Endometrial microvascular endothelial cells (primary cell): ENCODE measurements at regions not wholly inside any gene's neighbourhood (a gene's known extent, or its start where the extent isn't known, plus 50 kb on each side); places are given as distances from the start of the nearest gene placed in this dataset.
"Not testable (repeated sequence)": the region's sequence is repeated elsewhere in the genome, so short reads cannot be mapped to it uniquely, and the experiment has no call there.

Experiments
- in situ Hi-C: cut with HindIII; loops from 2 replicates; pipeline ENCODE4 v1.10.0; 2017; ENCODE audit warnings: low sequenced_read_pairs, low pct_unique_long_range_greater_than_20kb; ENCODE audit errors: inconsistent ontology term

DNA sequence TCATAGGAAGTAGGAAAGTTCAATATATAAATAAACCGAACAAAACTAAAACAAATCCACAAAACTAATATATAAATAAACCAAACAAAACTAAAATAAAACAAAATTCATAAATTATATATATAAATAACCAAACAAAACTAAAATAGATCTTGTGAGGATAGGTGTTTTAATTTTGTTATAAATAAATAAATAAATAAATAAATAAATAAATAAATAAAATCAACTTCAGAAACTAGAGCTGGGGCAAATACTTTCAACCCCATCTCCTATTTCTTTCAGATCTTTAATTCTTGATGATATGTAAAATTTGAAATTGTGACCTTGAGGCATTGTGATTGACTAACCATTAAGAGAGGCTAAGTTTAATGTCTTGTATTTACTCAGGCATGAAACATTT is 416.1 kb downstream of the SAMD5 start:
- in situ Hi-C loops = no loop called here

DNA sequence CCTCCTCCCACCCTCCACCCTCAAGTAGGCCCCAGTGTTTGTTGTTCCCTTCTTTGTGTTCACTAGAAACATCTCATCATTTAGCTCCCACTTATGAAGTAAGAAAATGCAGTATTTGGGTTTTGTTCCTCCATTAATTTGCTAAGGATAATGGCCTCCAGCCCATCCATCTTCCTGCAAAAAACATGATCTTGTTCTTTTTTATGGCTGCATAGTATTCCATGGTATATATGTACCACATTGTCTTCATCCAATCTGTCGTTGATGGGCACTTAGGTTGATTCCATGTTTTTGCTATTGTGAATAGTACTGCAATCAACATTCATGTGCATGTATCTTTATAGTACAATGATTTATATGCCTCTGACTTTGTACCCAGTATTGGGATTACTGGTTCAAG is 416.8 kb upstream of the SASH1 start:
- in situ Hi-C loops = no loop called here

DNA sequence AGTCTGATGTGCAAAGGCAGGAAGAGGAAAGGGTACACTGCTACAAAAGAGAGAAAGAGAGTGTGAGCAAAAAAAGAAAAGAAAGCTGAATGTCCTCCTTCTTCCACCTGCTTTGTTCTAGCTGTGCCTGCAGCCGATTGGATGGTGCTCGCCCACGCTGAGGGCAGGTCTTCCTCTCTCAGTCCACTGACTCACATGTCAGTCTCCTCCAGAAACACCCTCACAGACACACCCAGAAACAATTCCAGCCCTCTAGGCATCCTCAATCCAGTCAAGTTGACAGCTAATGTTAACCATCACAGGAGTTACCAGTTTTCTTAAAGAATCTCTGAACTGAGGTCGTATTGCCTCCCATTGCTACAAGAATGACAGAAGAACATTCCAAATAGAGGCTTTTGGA is 411.9 kb upstream of the SASH1 start:
- in situ Hi-C loops = no loop called here

DNA sequence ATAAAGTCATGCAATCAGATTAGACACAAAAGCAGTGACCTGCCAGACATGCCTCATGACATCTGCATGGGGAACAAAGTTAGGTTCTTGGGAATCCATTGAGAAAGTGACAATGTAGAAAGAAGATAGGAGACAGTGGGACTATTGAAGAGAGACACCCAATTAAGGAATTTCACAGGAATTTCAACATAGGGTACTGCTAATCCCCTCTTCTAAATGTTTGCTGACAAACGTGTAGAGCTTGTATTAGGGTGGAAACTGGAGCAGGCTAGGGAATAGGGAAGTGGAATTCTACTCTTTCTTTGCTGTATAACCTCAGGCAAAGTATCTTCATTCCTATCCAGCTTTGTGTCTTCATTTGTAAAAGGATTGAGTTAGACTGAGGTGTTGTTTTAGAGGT is 409.4 kb upstream of the SASH1 start:
- in situ Hi-C loops = no loop called here

DNA sequence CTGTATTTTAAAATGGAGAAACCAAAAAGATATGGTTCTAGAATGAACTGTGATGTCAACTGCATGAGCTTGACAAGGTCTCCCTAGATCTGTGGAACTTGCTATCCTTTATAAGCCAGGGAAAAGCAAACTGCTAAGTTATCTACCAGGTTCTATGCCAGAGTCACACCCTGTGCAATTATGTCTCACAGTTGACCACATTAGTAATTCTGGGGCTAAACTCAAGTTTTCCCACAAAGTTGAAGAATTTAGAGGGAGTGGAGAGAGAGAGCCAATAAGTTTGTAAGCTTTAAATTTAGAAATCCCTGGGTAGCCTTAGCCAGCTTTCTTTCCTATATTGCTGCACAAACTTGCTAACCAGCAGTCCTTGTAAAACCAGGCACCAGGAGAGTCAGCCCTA is 407.0 kb upstream of the SASH1 start:
- in situ Hi-C loops = no loop called here

DNA sequence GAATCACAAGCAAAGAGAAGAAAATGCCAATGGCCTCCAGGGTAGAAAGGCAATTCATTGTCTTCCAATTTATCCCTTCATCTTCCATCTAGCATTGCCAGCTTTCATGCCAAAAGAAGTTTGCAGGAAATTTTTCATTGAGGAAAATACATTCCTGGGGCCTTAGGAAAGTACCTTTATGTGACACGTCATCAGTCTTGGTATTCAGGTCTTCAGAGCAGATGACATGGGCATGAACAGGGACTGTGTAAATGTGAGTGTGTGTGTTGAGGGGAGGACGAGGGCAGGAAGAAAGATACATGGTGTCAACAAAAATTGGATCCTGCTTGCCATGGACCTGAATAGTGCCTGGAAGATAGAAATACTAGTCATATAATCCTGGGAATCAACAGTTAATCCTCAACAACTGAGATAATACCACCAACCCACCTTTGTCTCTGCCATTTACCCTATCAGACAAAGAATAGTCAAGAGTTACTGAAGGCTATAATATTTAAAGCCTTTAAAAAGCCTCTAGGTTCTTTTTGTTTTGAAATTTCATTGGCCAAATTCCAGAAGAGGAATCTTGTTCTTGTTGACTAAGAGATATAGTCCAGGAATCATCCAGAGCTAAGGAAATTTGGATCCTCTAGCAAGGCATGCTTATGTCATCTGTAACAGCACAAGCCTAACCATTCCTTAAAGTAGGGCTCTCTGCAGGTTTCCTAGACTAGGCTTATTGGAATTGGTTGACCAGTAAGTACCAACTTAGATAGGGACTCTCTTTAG is 405.8 kb upstream of the SASH1 start:
- in situ Hi-C loops = no loop called here

DNA sequence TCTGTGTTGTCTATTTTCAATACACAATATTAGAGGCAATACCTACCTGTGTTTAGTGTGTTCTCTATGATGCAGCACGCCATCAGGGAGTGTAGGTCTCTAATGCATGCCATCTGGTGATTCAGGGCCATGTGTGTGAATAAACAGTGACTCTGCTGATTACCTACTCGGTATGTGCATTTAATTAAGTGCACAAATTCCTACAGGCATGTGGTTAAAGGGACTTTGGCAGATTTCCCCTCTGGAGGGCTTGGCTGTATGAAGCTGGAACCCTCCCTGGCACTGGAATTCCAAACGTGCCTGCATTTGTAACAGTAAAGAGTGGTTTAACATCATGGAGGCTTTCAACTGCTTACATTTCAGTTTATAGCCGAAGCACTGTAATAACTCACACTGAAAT is 401.5 kb upstream of the SASH1 start:
- in situ Hi-C loops = no loop called here

DNA sequence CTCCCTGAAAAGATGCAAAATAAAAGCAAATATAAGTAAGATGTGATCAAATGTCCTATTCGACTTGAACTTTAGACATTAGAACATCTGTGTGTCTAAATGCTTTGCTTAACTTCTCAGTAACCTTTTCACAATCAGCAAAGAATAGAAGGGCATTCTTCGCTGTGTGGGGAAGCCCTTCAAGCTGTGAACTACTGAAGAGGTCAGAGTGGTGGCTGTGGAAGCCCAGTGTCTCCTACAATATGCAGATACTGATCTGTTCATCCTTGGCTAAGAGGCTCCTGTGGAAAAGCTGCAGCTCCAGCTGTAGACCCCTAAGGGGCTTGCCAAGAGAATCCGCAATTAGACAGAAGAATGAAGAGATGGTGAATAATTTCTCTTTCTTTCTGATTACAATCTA is 400.3 kb upstream of the SASH1 start:
- in situ Hi-C loops = no loop called here

DNA sequence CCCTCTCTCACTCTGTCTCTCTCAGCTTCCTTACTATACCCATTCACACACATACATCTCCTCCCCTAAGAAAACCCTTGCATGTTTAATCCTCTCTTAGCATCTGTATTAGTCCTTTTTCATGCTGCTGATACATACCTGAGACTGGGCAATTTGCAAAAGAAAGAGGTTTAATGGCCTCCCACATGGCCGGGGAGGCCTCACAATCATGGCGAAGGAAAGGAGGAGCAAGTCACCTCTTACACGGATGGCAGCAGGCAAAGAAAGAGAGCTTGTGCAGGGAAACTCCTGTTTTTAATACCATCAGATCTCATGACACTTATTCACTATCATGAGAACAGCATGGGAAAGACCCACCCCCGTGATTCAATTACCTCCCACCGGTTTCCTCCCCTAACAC is 398.5 kb upstream of the SASH1 start:
- in situ Hi-C loops = no loop called here

DNA sequence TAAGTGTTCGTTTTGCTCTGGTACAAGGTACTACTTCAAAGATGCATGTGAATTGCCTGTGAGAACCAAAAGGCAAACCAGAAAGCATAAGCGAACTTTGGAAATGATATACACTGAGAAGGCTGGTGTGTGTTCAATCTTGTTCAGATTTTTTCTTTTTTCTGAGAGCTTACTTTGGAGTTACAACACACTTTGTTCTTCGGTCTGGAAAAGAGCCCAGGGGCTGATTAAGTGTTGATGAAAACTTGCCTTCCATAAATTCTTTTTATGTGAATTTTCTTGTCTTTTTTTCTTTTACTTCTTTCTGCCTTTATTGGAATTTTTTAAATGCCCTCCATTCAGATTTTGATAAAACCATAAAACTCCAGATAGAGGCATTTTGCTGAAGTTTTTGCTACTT is 395.1 kb upstream of the SASH1 start:
- in situ Hi-C loops = no loop called here

DNA sequence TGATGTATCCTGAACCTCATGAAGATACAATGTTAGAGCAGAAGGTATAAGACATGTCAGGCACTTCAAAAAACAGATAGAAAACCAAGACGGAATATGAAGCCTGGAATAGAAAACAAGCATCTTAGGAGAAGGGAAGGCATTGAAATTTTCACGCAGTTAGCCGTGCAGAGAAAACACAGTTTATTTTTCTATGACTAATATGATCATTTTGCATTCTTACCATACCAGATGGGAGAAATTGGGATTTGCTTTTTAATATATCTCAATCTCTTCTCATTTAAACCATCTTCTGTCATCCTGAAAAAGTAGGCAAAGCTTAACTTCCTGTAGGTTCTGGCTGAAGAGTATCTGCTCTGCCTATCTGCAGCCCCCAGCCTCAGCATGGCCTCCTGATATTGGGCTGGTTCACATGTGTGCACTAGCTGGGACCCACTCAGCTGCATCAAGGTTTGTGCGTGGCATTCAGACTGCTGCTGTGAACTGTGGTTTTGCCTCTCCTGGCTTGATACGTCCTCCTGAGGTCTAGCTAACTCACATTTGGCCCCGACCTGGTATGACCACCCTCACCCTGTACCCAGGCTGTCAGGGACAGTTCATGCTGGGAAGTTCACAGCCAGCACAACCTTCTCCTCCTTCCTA is 392.5 kb upstream of the SASH1 start:
- in situ Hi-C loops = no loop called here

DNA sequence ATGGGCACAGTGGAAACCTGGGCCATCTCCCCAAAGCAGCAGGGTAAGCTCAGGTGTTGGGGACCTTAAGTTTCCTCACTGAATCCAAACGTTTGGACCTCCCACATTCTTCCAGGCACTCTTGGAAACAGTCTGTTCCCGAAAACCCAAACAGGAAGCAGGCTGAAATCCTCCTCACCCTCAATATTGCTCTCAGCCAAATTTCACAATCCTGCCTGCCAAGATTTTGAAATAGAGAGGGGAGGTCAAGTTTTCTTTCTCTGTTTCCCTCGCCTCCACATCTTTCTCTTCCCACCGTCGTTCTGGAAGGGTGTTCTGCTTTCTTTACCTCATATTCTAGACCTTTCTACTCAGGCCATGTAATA is 392.0 kb upstream of the SASH1 start:
- in situ Hi-C loops = no loop called here

DNA sequence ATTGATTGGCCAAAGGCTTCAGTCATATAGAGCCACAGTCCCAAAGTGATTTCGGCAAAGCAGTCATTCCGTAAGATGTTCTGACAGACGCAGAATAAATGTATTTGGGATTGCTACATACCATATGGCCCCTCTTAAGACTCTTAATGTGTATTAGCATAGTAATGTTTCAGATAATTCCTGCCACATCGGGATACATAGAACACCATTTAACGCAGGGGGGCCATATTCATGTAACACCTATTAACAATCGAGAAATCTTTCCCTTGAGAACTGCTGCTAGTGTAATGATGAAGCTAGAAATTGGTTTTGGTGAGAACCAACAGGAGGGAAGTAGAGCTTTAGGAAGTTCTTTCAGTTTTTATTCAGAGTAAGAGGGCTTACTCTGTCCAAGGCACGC is 390.9 kb upstream of the SASH1 start:
- in situ Hi-C loops = no loop called here

DNA sequence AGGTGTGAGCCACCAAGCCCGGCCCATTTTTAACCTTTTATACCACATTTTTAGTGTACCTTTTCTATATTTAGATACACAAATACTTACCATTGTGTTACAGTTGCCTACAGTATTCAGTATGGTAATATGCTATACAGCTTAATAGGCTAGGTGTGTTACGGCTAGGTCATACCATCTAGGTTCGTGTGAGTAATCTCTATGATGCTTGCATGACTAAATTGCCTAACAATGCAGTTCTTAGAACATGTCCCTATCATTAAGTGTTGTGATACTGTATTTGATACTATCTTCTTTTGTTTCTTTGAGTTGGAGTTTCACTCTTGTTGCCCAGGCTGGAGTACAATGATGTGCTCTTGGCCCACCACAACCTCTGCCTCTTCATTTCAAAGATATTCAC is 387.7 kb upstream of the SASH1 start:
- in situ Hi-C loops = no loop called here

DNA sequence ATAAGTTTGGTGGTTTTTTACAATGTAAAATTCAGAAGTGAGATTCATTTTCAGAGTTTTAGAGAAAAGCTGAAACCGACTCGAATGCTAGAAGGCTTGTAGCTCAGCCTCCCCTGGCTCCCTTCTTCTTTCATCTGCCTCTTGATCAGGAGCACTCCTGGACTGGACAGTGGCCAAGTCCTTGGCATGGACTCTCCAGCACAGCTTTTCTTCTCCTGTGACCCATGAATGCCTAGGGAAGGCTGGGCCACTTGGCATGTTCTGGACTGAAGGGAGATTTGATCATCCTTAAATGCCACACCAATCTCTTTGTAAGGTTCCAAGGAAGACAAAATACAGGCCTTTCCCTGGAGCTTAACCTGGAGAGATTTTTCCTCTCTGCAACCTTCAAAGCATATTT is 384.0 kb upstream of the SASH1 start:
- in situ Hi-C loops = no loop called here

DNA sequence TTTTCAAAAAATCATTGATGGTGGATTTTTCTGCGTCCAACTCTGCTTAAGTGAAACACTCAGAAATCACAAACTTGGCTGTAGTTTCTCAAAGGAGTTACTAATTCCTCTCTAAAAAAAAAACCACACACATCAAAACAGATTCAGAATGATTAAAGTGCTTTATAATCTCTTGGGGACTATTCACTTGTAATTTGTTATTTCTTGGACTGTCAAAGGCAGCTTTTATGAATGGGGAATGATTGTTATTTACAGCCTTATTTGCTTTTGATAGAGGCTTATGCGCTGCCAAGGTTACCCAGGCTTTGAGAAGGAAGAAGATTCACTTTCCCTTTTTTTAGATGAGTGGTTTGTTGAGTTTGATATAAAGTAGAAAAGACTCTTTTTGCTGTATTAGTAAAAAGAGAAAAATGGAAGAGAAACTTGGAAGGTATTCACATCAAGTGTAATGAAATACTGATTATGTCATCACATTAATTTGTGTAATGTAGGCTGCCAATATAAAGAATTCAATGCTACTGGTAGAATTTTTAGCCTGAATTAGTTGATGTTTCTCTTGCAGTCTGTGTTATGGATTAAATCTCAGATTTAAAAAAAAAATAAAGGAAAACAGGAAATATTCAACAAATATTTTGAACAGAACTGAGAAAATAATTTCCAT is 381.0 kb upstream of the SASH1 start:
- in situ Hi-C loops = no loop called here

DNA sequence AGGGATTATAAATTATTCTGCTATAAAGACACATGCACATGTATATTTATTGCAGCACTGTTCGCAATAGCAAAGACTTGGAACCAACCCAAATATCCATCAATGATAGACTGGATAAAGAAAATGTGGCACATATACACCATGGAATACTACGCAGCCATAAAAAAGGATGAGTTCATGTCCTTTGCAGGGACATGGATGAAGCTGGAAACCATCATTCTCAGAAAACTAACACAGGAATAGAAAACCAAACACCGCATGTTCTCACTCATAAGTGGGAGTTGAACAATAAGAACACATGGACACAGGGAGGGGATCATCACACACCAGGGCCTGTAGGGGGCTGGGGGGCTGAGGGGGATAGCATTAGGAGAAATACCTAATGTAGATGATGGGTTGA is 377.2 kb upstream of the SASH1 start:
- in situ Hi-C loops = not testable (repeated sequence)

DNA sequence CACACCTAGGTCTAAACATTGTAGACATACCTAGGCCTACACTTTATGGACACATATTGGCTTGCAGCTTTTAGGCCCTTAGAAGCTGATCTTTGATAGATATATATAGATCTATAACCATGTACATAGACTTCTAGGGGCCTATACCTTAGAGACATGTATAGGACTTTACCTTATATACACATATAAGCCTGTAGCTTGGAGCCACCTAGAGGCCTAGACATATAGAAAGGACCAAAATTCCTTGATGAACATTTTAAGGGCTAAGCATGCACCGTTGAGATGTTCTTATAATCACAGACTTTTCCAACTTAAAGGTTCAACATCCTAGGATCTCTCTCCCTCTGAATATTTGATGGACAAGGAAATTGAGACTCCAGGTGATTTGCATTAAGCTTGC is 371.7 kb upstream of the SASH1 start:
- in situ Hi-C loops = no loop called here

DNA sequence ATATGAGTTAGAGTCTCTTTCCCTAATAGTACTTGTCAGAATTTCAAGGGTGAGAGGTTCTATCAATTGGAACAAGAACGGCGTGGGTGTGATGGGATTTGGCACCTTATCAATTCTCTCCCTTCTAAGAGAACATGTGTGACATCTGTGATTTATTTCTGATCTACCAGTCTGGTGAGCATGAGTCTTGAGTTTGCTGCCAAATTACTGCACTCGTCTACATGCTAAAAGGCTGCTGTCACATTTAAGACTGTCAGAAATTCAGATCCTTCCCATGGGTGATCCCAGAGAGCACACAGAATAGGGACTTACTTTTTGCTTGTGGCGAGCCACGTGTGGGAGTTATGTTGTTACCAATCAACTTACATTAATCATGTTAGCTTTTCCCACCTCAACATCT is 370.2 kb upstream of the SASH1 start:
- in situ Hi-C loops = no loop called here

DNA sequence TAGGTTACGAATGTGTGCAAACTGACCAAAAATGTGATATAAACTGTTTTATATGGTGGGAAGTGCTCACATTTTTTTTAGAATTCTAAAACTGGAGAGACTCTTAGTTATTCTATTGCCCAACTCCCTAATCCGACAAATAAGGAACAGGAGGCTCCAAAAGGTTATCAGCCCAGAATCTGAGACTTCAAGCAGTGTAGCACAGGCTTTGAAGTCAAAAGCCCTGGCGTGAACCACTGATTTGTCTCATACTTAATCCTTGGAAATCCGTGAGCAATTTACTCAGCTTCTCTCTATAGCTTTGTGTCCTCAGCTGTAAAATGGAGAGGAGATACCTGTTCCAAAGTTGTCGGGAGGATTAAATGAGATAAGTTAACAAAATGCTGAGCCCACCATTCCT is 368.8 kb upstream of the SASH1 start:
- in situ Hi-C loops = no loop called here
